Endothelial cell of umbilical vein (primary cell): ENCODE measurements at regions not wholly inside any gene's neighbourhood (a gene's known extent, or its start where the extent isn't known, plus 50 kb on each side); places are given as distances from the start of the nearest gene placed in this dataset.

ENCODE experiments used
- CTCF ChIP-seq, 2 donors: IDR thresholded peaks; 1 replicate in 1 of 2; 2 replicates in 1 of 2; pipeline ENCODE4 v1.5.1; 2011; ENCODE audit warnings: low read length in 2 of 2, mild to moderate bottlenecking in 2 of 2, moderate library complexity in 2 of 2, control low read depth in 1 of 2, inconsistent platforms in 1 of 2, low read depth in 1 of 2; ENCODE audit not compliant: insufficient read depth in 1 of 2; ENCODE audit errors: extremely low read depth in 1 of 2
- EZH2 ChIP-seq: IDR thresholded peaks from 2 replicates; pipeline ENCODE4 v1.6.1; 2012; ENCODE audit warnings: borderline replicate concordance, low read depth, mild to moderate bottlenecking, moderate library complexity, low read length, inconsistent platforms; ENCODE audit not compliant: severe bottlenecking
- FOS ChIP-seq: IDR thresholded peaks from 2 replicates; pipeline ENCODE4 v1.6.1; 2011; ENCODE audit warnings: mild to moderate bottlenecking, low read length, moderate library complexity, borderline replicate concordance; ENCODE audit not compliant: insufficient read depth
- GATA2 ChIP-seq: IDR thresholded peaks from 2 replicates; pipeline ENCODE4 v1.7.0; 2011; ENCODE audit warnings: low read depth, mild to moderate bottlenecking, moderate library complexity, mixed read lengths, low read length; ENCODE audit not compliant: insufficient read length, insufficient read depth
- JUN ChIP-seq: IDR thresholded peaks from 2 replicates; pipeline ENCODE4 v1.6.1; 2011; ENCODE audit warnings: borderline replicate concordance, low read depth; ENCODE audit not compliant: insufficient read length, insufficient read depth
- MAX ChIP-seq: IDR thresholded peaks from 2 replicates; pipeline ENCODE4 v1.6.1; 2011; ENCODE audit not compliant: insufficient read depth, insufficient read length
- MYC ChIP-seq: IDR thresholded peaks from one replicate; pipeline ENCODE4 v1.6.1; 2011; ENCODE audit warnings: mild to moderate bottlenecking, low read depth, low read length
- POLR2A ChIP-seq: IDR thresholded peaks from 2 replicates; pipeline ENCODE4 v1.6.1; 2012; ENCODE audit warnings: low read depth, mild to moderate bottlenecking, control low read depth, low read length
- POLR2AphosphoS5 ChIP-seq: IDR thresholded peaks from 2 replicates; pipeline ENCODE4 v1.6.1; 2012; ENCODE audit warnings: low read depth, mild to moderate bottlenecking, control low read depth, low read length, moderate library complexity; ENCODE audit not compliant: insufficient read depth

- no peak for TF ChIP-seq CTCF (IDR thresholded peaks at IDR 0.05; ENCODE audit: extremely low read depth in 1 of 2, insufficient read depth in 1 of 2, low read depth in 1 of 2, low read length in 2 of 2)
- no peak for TF ChIP-seq EZH2
- no peak for TF ChIP-seq FOS
- TF ChIP-seq GATA2, result no peak
- TF ChIP-seq JUN, result no peak
- TF ChIP-seq MAX, result no peak
- TF ChIP-seq POLR2A, result no peak
- TF ChIP-seq POLR2AphosphoS5, result no peak
- no peak for TF ChIP-seq MYC
These were observed 109.4 kb upstream of the NOVA1 start for GRCh38 chr14:26707234-26707633.
